ENCODE measurements at regions not wholly inside any gene's neighbourhood (a gene's known extent, or its start where the extent isn't known, plus 50 kb on each side); places are given as distances from the start of the nearest gene placed in this dataset.
A peak's percentile ranks its signal among the peaks of the same experiment; 100 is the strongest.

DNA sequence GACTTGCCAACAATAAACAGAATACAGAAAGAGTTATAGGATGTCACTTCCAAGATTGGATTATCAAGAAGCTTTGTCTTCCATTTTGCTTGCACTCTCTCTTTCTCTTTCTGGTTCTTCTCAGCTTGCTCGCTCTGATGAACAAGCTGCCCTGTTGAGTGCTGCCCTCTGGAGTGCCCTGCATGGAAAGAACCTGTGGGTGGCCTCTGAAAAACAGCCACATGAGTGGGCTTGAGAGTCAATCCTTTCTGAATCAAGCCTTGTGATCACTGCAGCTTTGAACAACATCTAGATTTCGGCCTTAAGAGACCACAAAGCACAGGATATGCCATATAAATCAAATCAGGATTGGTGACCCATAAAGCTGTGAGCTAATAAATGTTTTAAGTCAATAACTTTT, 185.1 kb downstream of the KIF2B start:
- DNase-seq (ENCODE audit: low read depth): peak; percentile 14

DNA sequence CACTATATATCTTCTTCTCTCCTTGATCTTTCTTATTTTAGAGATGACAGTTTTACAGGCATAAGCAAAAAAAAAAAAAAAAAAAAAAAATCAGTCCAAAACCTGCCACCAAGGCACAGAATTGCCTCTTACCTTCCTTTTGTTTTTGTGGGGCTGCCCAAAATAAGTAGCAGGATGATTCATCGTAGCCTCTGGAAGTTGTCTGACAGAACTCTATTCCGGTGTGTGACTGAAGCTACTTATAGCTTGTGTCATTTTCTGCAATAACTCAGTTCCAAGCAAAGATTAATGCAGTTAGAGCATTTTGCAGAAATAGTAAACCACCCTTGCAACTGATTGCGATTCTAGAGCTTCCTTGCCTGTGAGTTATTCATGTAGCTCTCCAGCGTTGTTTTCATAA, 186.8 kb downstream of the KIF2B start:
- DNase-seq (ENCODE audit: low read depth): no peak

DNA sequence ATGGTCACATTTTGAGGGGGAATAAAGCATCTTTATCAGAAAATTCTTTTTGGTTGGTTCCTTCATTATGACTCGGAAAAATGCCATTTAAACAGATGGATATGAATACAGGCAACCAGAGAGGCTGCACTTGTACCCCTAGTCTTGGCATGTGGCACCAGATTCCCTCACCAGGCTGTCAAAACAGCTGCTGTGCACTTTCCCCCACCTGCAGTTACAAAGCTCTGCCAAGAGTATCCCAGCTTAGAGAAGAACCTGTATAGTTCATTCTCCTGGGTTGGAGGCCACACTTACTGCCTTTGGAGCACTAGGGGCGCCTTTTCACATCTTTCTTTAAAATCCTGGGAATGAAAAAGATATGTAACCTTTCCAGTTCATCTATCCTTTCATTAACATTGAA, 190.3 kb downstream of the KIF2B start:
- no peak for DNase-seq (ENCODE audit: low read depth)

DNA sequence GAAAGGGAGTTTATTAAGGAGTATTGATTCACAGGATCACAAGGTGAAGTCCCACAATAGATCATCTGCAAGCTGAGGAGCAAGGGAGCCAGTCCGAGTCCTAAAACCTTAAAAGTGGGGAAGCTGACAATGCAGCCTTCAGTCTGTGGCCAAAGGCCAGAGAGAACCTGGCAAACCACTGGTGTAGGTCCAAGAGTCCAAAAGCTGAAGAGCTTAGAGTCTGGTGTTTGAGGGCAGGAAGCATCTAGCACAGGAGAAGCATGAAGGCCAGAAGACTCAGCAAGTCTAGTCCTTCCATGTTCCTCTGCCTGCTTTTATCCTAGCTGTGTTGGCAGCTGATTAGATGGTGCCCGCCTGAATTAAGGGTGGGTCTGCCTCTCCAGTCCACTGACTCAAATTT, 193.0 kb downstream of the KIF2B start:
- DNase-seq (ENCODE audit: low read depth): no peak

DNA sequence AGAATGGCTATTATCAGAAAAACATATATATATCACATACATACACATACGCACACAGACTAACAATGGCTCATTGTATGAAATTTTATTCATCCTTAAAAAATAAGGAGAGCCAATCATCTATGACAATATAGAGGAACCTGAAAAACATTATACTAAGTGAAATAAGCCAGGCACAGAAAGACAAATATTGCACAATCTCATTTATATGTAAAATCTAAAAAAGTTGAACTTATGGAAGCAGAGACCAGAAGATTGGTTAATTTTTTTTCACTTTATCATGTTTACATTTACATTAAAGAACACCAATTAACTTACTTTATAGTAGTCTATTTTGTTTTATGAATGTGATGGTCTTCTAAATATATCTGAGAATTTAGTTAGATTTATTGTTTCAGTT, 198.7 kb downstream of the KIF2B start:
- no peak for DNase-seq (ENCODE audit: low read depth)

DNA sequence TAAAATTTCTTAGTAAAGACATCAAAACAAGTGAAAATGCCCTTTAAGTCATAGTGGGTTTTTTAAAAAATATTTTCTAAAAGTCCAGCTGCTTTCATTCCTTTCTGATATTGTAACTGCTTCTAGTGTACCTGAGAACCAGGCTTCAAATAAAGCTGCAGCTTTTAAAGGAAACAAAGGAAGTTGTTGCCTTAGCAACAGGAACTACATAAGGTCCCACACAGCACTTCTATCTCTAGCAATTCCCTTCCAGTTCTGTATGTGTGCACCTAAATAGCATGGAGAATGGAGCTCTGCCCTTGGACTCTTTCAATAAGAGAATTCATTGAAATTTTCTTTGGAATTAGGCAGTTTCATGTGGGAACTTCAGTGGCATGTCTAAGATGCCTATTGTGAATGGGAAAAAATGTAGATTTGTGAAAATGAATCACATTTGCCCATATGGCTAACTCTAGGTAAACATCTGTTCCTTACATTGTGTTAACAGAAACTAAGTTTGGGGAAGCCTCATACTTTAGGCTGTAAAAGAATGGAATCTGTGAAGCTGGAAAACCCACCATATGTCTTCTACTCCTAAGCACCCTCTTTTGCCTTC, 206.4 kb downstream of the KIF2B start:
- no peak for DNase-seq (ENCODE audit: low read depth)

DNA sequence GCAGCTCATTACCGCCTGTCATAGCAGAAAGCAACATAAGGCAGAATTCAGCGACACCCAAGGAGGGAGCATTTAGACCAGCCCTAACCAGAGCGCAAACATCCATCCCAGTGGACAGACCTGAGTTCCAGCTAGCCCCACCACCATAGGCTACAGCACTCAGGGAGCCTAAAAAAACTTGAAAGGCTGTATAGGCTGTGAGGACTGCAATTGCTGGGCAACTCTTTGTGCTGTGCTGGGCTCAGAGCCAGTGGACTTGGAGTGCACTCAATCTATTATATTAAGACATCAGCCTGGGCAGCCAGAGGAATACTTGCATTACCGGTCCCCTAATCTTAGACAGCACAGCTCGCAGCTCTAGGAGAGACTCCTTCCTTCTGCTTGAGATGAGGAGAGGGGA, 207.3 kb downstream of the KIF2B start:
- DNase-seq (ENCODE audit: low read depth): no peak

DNA sequence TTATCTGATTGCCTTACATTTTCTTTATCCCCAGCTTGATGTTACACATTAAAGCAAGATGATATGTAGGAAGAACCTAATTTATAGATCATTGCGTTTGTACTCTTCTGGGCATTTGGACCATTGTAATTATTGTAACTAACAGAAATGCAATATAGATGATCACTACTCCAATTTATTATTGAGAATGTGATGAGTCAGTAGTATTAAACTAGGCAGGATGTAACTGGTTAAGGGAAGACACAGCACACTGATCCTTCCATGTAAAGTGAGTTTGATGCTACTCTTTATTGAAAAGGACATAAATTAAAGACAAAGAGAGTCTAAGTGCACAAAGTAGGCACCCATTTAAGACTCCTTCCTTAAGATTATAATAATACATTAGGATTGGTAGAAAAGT, 223.8 kb downstream of the KIF2B start:
- no peak for DNase-seq (ENCODE audit: low read depth)

DNA sequence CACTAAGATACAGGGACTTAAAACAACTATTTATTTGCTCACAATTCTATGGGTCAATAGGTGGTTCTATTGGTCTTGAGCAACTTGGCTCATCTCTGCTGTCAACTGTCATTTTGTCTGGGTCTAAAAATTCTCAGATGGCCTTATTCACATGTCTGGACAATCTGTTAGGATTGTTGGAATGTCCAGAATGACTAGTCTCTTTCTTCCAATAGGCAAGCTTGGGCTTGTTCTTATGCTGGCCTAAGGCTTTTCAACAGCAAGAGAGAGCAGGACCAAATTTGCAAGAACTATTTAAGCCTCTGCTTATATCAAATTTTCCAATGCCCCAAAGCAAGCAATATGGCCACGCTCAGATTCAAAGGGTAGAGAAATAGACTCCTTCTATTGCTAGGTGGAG, 240.9 kb downstream of the KIF2B start:
- no peak for DNase-seq (ENCODE audit: low read depth)

DNA sequence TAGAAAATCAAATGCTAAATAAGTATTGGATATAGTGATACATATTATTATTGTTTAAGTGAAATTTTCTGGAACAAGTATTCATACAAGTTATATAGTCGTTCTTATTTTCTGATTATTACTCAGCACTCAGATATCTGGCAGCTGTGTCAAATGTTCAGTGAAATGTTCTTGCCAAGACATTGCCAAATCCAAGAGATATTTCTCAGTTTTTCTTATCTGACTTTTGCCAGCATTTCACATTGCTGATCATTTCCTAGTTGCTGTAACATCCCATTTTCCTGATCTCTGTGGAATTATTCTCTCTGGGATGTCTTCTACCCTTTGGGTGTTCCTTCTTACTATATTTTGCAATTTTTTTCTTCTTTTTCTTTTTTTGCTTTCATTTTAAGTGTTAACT, 262.3 kb downstream of the KIF2B start:
- peak; percentile 13 for DNase-seq (ENCODE audit: low read depth)

DNA sequence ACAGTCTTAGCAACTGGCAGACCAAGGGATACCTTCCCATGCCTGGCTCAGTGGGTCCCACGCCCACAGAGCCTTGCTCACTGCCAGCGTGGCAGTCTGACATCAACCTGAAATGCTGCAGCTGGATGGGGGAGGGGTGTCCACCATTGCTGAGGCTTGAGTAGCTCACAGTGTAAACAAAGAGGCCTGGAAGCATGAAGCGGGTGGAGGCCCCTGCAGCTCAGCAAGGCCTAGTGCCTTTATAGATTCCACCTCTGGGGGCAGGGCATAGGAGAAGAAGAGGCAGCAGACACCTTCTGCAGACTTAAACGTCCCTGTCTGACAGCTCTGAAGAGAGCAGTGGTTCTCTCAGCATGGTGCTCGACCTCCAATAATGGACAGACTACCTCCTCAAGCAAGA, 263.2 kb downstream of the KIF2B start:
- peak; percentile 1 for DNase-seq (ENCODE audit: low read depth)

DNA sequence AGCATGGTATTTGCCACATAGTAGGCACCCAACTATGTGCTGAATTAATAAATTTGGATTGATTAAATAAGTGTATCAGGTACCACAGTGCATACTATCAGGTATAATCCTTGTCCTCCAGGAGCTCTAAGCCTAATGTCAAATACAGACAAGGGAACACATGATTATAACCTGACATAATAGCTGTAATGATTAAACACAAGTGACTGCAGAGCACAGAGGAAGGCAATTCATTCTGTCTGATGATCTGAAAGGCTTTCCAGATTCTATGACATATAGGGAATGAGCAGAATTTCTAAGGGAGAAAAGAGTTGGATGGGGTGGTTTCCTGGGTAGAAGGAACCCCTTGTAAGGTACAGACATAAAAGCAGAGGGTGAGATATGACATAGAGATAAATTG, 273.5 kb downstream of the KIF2B start:
- DNase-seq (ENCODE audit: low read depth): no peak

DNA sequence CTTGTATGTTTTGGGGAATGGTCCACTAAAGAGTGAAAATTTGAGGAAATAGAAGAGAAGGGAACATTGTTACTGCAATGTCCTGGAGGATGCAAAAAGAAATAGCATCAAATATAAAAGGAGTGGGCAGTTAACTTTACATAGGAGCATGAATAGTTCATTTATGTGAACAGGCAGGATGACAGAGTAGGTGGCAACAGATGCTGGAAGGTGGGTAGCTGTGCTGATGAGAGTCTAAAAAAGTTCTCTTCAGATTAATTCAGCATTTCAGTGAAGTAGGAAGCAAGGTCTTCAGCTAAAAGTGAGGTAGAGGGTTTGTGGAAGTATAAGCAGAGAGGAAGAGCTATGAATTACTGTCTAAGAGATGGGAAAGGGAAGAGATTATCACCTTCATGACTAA, 276.5 kb downstream of the KIF2B start:
- no peak for DNase-seq (ENCODE audit: low read depth)

DNA sequence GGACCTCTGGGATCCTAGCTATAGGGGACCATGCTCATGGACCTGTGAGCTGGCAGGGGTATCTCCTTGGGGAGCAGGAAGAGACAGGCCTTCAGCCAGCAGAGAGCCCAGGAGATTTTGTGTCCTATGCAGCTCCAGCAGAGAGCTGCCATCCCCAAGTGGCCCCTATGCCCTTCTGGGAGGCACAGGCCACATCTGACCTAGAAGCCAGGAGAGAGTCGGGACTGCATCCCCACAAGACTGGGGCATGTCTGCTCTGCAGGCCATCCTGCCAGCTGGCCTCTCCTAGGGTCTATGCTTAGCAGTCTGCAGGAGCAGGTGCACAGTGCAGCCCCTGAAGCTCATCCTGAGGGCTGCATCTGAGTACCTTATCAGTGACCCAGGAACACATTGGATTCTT, 279.5 kb downstream of the KIF2B start:
- DNase-seq (ENCODE audit: low read depth): no peak

DNA sequence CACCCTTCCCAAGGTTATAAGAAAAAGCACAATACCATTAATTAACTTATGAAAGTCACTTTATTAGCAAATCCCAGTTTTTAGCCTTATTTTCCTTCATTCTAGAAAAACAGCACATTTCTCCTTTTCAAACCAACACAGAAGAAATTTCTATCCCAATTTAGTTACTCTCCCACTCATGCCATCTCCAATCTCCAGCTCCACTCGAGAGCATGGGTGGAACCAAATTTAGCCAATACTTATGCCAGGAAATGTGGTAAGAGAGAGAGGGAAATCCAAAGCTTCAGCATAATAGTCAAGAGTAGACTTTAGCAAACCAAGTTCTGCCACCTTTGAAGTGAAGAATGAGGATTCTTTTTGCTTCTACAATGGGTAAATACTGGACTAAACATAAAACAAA, 288.8 kb downstream of the KIF2B start:
- no peak for DNase-seq (ENCODE audit: low read depth)

DNA sequence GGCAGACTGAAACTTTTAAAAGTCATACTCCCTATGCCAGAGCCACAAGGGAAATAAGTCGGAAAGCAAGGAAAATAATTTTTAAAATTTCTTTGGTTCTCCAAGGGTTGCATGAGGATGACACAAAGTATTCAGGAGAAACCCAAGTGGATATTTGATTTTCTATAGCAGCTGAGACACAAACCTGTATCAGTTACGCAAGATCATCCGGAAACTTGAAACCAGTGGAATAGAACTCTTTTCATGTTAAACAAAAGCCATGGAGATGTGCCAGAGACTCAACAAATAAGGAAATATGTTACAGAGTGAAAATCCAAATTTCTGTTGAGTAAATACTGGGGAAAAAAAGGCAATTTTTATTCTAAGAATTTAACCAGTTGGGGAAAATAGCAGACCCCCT, 294.7 kb downstream of the KIF2B start:
- DNase-seq (ENCODE audit: low read depth): peak; percentile 1

DNA sequence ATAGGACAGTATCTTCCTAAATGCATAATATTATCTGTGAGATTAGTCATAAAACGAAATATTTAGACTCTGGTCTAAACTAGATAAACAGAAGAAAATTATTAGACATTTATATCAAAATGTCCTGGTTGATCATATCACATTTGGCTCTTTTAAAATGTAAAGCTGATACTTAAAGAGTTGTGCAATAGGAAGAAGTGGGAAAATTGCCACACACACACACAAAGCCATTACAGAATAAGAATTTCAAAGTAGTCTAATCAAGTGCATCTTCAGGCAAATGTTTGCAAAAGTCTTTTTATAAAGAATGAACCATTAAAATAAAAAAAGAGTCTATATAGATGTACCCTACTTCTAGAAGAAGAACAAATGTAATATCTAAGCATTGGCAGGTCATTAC, 301.7 kb downstream of the KIF2B start:
- no peak for DNase-seq (ENCODE audit: low read depth)

DNA sequence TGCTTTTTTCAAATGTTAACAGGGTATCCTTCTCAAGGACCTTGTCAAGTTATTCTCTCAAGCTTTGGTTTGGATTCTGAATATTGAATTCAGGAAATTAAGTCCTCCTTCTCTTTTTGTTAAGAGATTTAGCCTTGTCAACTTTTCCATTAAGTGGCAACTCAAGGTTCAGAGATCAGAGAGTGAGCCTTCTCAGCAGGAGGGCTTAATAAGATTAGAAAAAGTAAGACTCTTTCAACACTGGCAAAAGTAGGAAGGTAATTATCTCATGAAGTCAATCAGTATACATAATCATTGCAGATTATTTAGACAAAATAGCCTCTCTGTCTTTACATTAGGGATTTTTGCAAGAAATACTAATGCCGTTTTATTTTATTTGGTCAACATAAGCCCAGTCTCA, 330.7 kb downstream of the KIF2B start:
- no peak for DNase-seq (ENCODE audit: low read depth)

DNA sequence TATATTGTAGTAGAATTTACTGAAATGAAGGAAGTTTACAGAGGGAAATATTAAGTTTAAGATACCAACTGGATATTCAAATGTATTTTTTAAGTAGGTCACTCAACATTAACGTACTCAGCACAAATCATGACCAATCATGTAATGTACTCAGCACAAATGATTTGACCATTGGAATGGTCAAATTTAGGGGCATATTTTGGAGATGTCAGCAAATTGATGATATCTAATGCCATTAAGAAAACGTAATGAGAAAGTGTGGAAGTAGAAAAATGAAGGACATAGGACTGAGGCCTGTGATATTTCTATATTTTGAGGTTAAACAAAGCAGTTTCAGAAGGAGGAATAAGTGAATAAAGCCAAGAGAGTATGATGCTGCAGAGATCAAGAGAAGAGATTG, 334.8 kb downstream of the KIF2B start:
- no peak for DNase-seq (ENCODE audit: low read depth)

DNA sequence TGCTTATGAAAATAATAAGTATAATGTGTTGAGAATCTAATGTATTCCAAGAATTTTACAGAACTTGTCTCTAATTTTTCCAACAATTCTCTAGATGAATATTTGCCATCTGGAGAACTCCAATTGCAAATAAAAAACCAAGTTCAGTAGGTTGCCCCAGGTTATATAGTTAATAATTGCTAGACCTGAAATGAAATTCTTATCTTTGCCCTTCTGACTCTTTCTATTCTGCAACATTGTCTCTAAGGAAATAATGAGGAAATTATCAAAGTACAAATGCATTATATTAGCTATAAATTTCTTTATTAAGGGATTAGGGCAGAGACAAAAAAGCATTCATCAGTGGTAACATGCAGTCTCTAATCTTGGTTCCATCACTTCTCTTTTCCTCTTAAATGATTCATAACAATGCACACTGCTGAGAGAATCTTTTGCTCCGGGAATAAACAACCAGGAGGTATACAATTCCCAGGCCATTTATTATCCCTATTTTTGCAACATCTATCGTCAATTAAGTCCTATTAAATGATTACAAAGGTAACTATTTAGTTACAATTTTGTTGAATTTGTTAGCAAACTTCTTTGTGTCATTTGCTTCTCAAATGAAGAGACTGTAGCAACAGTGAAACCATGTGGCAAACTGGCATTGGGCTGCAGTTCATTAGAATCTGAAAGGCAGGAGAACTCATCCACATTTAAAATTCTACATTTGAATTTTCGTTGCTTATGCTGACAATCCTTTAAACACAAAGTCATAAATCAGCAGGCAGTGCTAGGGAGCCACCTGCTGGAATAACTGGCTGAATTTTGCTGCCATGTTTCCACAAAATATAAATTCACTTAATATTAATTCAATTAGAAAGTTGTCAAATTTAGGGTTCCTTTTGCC, 349.6 kb downstream of the KIF2B start:
- peak; percentile 31 for DNase-seq (ENCODE audit: low read depth)

DNA sequence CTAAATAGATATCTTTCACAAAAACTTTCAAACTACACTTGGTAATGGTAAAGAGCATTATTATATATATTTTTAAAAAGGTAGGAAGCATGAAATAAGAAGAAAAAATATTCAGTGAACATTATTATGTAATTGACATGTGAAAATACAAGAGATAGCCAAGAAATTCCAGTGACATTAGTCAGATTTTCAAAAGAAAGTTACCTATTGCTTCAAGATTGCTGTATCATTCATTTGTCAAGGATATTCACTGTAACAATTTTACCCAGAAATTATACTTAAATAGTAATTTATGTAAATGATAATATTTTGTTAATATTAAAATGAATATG, 350.2 kb downstream of the KIF2B start:
- DNase-seq (ENCODE audit: low read depth): no peak

DNA sequence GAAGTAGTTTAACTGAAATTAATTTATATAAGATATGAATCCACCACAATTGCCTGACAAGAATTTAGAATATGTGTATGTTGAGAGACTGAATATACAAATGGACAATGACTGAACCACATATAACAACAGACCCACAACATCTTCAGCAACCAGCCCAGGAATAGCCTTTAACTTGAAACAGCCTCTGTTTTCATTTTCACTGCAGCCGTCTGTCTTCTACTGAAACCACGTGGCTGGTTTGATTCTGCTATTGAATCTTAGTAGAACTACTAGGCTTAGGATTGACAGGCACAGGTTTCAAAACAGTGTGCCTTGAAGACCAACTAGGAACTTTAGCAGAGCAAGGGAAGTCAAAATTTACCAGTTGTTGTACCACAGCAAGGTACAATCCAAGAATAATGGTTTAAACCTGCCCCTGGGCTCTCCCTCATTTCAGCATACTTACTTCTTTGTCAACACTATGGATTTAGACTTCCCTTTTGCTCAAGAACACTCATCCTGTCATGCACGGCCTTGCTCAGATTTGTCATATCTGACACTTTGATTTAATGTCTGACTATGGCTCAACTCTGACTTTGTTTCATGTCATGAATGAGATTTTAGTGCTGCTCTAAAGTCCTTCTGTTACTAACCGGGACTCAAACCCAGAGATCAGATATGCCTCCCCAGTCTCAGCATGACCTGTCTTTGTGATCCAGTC, 355.0 kb downstream of the KIF2B start:
- DNase-seq (ENCODE audit: low read depth): no peak

DNA sequence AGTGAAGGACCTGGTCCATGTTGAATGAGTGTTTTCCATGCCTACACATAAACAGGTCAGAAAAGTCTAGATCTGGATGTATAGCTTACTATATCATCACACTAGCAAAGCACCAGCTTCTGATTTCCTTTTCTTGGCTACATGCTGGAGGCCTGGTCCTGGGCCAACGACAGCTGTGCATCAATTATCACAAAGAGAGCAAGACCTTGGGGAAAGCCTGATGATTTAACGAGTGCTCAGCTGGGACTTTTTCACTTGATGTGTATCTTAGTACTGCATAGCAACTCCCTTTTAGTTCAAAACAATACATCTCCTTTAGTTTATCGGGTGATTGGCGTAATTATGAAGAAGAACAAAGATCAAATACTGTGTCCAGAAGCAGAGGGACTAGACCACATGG, 358.2 kb downstream of the KIF2B start:
- no peak for DNase-seq (ENCODE audit: low read depth)
